ENCODE measurements at regions not wholly inside any gene's neighbourhood (a gene's known extent, or its start where the extent isn't known, plus 50 kb on each side); places are given as distances from the start of the nearest gene placed in this dataset.

- Mint-ChIP-seq H3K27me3 (peaks cover 4% of the 10 kb centered on the region), H3K27ac (no peak overlapping the region), H3K9me3 (no peaks in the 10 kb centered on the region), H3K4me3 (no peak overlapping the region), H3K4me1 (ENCODE audit: low read depth) (no peaks in the 10 kb centered on the region), H3K36me3 (ENCODE audit: low read depth) (no peaks in the 10 kb centered on the region)
- TF ChIP-seq, protein P1, sequence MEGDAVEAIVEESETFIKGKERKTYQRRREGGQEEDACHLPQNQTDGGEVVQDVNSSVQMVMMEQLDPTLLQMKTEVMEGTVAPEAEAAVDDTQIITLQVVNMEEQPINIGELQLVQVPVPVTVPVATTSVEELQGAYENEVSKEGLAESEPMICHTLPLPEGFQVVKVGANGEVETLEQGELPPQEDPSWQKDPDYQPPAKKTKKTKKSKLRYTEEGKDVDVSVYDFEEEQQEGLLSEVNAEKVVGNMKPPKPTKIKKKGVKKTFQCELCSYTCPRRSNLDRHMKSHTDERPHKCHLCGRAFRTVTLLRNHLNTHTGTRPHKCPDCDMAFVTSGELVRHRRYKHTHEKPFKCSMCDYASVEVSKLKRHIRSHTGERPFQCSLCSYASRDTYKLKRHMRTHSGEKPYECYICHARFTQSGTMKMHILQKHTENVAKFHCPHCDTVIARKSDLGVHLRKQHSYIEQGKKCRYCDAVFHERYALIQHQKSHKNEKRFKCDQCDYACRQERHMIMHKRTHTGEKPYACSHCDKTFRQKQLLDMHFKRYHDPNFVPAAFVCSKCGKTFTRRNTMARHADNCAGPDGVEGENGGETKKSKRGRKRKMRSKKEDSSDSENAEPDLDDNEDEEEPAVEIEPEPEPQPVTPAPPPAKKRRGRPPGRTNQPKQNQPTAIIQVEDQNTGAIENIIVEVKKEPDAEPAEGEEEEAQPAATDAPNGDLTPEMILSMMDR (IDR thresholded peaks at IDR 0.05), result no peak
- Histone ChIP-seq H3K4me3 (ENCODE audit: low read length) (no peak overlapping the region), H3K27me3 (ENCODE audit: control insufficient read depth in 1 of 2, insufficient read depth in 2 of 2, low read length in 2 of 2) (no peaks in the 10 kb centered on the region), H3K36me3 (ENCODE audit: insufficient read depth, low read length) (no peaks in the 10 kb centered on the region), H3K9me3 (ENCODE audit: control insufficient read depth in 1 of 2, insufficient read depth in 1 of 2, low read length in 2 of 2) (no peaks in the 10 kb centered on the region), H3K4me1 (ENCODE audit: insufficient read depth, low read length) (no peaks in the 10 kb centered on the region), H3K27ac (ENCODE audit: low read depth in 1 of 2, low read length in 2 of 2) (no peak overlapping the region)
- ATAC-seq (ENCODE audit: poor library complexity), result no peak
- POLR2A ChIA-PET, result no interaction called here
- intact Hi-C loops (cut with DNase I, micrococcal nuclease), result no loop called here
- DNase-seq, result no peak
- CTCF ChIA-PET, result interaction anchor here (1.2 kb wide), 1 partner anchor 10 kb away, joined by 3 read pairs; no protein-coding TSS in a partner anchor
Observed at GRCh38 chr5:60488466-60489130, 211.4 kb downstream of the DEPDC1B start.

DNA sequence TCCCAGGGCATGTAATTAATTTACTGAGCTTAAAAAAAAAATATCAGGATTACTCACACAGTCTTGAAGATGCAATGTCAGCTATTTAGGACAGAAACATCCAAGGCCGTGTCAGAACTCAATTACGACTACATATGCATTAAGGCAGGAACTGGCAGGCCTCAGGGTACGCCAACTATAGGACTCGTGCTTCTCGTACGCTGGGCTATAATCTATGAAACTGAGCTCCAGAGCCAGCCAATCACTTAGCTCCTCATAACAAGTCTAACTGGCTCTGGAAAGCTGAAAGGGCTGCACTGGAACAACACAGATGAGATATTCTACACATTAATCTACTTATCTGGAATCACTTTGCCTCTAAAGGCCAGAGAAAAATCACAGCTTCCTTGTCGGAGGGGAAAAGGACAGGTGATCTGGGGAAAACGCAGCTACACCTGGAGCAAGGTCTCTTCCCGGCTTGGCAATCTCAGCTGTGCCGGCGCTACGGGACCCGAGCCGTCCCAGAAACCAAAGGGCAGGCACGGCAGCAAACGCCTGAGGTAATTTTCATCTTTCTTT is 212.0 kb downstream of the DEPDC1B start:
- intact Hi-C loops (cut with DNase I, micrococcal nuclease), result no loop called here
- ATAC-seq (ENCODE audit: poor library complexity) (no peak), DNase-seq (no peak)
- Mint-ChIP-seq H3K9me3 (no peaks in the 10 kb centered on the region), H3K4me3 (no peak overlapping the region), H3K4me1 (ENCODE audit: low read depth) (no peaks in the 10 kb centered on the region), H3K27ac (no peak overlapping the region), H3K27me3 (peaks cover 4% of the 10 kb centered on the region), H3K36me3 (ENCODE audit: low read depth) (no peaks in the 10 kb centered on the region)
- TF ChIP-seq, protein P1 (IDR thresholded peaks at IDR 0.05), result no peak
- H3K4me1 ChIP-seq (ENCODE audit: insufficient read depth, low read length), result no peaks in the 10 kb centered on the region
- POLR2A ChIA-PET, result no interaction called here
- H3K36me3 ChIP-seq (ENCODE audit: insufficient read depth, low read length), result no peaks in the 10 kb centered on the region
- no peak overlapping the region for H3K4me3 ChIP-seq (ENCODE audit: low read length)
- no peak overlapping the region for H3K27ac ChIP-seq (ENCODE audit: low read depth in 1 of 2, low read length in 2 of 2)
- CTCF ChIA-PET, result interaction anchor here (1.2 kb wide), 1 partner anchor 9 kb away, joined by 3 read pairs; no protein-coding TSS in a partner anchor
- H3K27me3 ChIP-seq (ENCODE audit: control insufficient read depth in 1 of 2, insufficient read depth in 2 of 2, low read length in 2 of 2), result no peaks in the 10 kb centered on the region
- H3K9me3 ChIP-seq (ENCODE audit: control insufficient read depth in 1 of 2, insufficient read depth in 1 of 2, low read length in 2 of 2), result no peaks in the 10 kb centered on the region

GRCh38 chr5:60487476-60487875 is 212.5 kb downstream of the DEPDC1B start:
- no peak for DNase-seq
- H3K9me3 ChIP-seq (ENCODE audit: control insufficient read depth in 1 of 2, insufficient read depth in 1 of 2, low read length in 2 of 2), result no peaks in the 10 kb centered on the region
- Mint-ChIP-seq H3K27ac (no peak overlapping the region), H3K27me3 (peaks cover 4% of the 10 kb centered on the region), H3K36me3 (ENCODE audit: low read depth) (no peaks in the 10 kb centered on the region), H3K4me1 (ENCODE audit: low read depth) (no peaks in the 10 kb centered on the region), H3K4me3 (no peak overlapping the region), H3K9me3 (no peaks in the 10 kb centered on the region)
- ChIA-PET CTCF (no interaction called here), POLR2A (no interaction called here)
- H3K4me3 ChIP-seq (ENCODE audit: low read length), result no peak overlapping the region
- H3K36me3 ChIP-seq (ENCODE audit: insufficient read depth, low read length), result no peaks in the 10 kb centered on the region
- H3K27ac ChIP-seq (ENCODE audit: low read depth in 1 of 2, low read length in 2 of 2), result no peak overlapping the region
- no peaks in the 10 kb centered on the region for H3K27me3 ChIP-seq (ENCODE audit: control insufficient read depth in 1 of 2, insufficient read depth in 2 of 2, low read length in 2 of 2)
- intact Hi-C loops (cut with DNase I, micrococcal nuclease), result no loop called here
- no peaks in the 10 kb centered on the region for H3K4me1 ChIP-seq (ENCODE audit: insufficient read depth, low read length)
- TF ChIP-seq, protein P1 (IDR thresholded peaks at IDR 0.05), result no peak
- no peak for ATAC-seq (ENCODE audit: poor library complexity)
